ENCODE measurements at regions not wholly inside any gene's neighbourhood (a gene's known extent, or its start where the extent isn't known, plus 50 kb on each side); places are given as distances from the start of the nearest gene placed in this dataset.
"Not testable (repeated sequence)": the region's sequence is repeated elsewhere in the genome, so short reads cannot be mapped to it uniquely, and the experiment has no call there.

- DNase-seq (no peak), ATAC-seq (replicated peaks in 1 of 4) (no peak)
- no peak overlapping the region for H3K27ac ChIP-seq (ENCODE audit: low read length)
- Mint-ChIP-seq H3K4me1 (no peaks in the 10 kb centered on the region), H3K4me3 (no peak overlapping the region), H3K36me3 (no peaks in the 10 kb centered on the region), H3K27ac (no peak overlapping the region), H3K27me3 (peaks cover 4 to 12% of the 10 kb centered on the region in 2 donors), H3K9me3 (peaks cover 0 to 10% (median 6%) of the 10 kb centered on the region in 3 donors)
- CTCF ChIA-PET, result no interaction called here
- H3K4me3 ChIP-seq (ENCODE audit: control insufficient read depth in 1 of 2, extremely low read depth in 1 of 2, low read length in 1 of 2), result no peak overlapping the region
- WGBS (ENCODE audit: insufficient coverage), result 85% methylated on average over 6 of the region's 6 CpGs
- H3K27me3 ChIP-seq (replicated peaks in 1 of 2; ENCODE audit: control insufficient read depth in 2 of 2, extremely low read depth in 1 of 2, insufficient read depth in 2 of 2, low read length in 1 of 2), result peaks cover 0 to 7% of the 10 kb centered on the region in 2 experiments
- no peaks in the 10 kb centered on the region for H3K36me3 ChIP-seq (ENCODE audit: control insufficient read depth in 2 of 2, extremely low read depth in 1 of 2, insufficient read depth in 1 of 2, low read length in 1 of 2)
- H3K4me1 ChIP-seq (ENCODE audit: control insufficient read depth in 1 of 2, extremely low read depth in 1 of 2, insufficient read depth in 2 of 2, low read length in 2 of 2), result no peaks in the 10 kb centered on the region
- POLR2A ChIA-PET, result no interaction called here
- H3K9me3 ChIP-seq, result no peaks in the 10 kb centered on the region
Observed at GRCh38 chr14:49250517-49250916, 335.7 kb downstream of the RPS29 start.

- Histone ChIP-seq H3K27me3 (replicated peaks in 1 of 2; ENCODE audit: control insufficient read depth in 2 of 2, extremely low read depth in 1 of 2, insufficient read depth in 2 of 2, low read length in 1 of 2) (peaks cover 0 to 7% of the 10 kb centered on the region in 2 experiments), H3K27ac (ENCODE audit: low read length) (no peak overlapping the region), H3K36me3 (ENCODE audit: control insufficient read depth in 2 of 2, extremely low read depth in 1 of 2, insufficient read depth in 1 of 2, low read length in 1 of 2) (no peaks in the 10 kb centered on the region), H3K9me3 (no peaks in the 10 kb centered on the region), H3K4me1 (ENCODE audit: control insufficient read depth in 1 of 2, extremely low read depth in 1 of 2, insufficient read depth in 2 of 2, low read length in 2 of 2) (no peaks in the 10 kb centered on the region), H3K4me3 (ENCODE audit: control insufficient read depth in 1 of 2, extremely low read depth in 1 of 2, low read length in 1 of 2) (no peak overlapping the region)
- ATAC-seq (replicated peaks in 1 of 4), result no peak
- H3K4me3 Mint-ChIP-seq, result no peak overlapping the region
- H3K36me3 Mint-ChIP-seq, result no peaks in the 10 kb centered on the region
- 82% methylated on average over 4 of the region's 4 CpGs for WGBS (ENCODE audit: insufficient coverage)
- peaks cover 0 to 10% (median 8%) of the 10 kb centered on the region in 3 donors for H3K9me3 Mint-ChIP-seq
- DNase-seq, result no peak
- H3K4me1 Mint-ChIP-seq, result no peaks in the 10 kb centered on the region
- H3K27me3 Mint-ChIP-seq, result peaks cover 3 to 15% of the 10 kb centered on the region in 2 donors
- H3K27ac Mint-ChIP-seq, result no peak overlapping the region
- ChIA-PET CTCF (no interaction called here), POLR2A (no interaction called here)
Observed at GRCh38 chr14:49250109-49250508, 336.1 kb downstream of the RPS29 start.

GRCh38 chr14:49249022-49249421 is 337.2 kb downstream of the RPS29 start:
- H3K36me3 Mint-ChIP-seq, result no peaks in the 10 kb centered on the region
- no peaks in the 10 kb centered on the region for H3K4me1 Mint-ChIP-seq
- ChIA-PET CTCF (no interaction called here), POLR2A (no interaction called here)
- DNase-seq, result no peak
- peaks cover 3 to 16% of the 10 kb centered on the region in 2 donors for H3K27me3 Mint-ChIP-seq
- H3K4me1 ChIP-seq (ENCODE audit: control insufficient read depth in 1 of 2, extremely low read depth in 1 of 2, insufficient read depth in 2 of 2, low read length in 2 of 2), result no peaks in the 10 kb centered on the region
- H3K36me3 ChIP-seq (ENCODE audit: control insufficient read depth in 2 of 2, extremely low read depth in 1 of 2, insufficient read depth in 1 of 2, low read length in 1 of 2), result no peaks in the 10 kb centered on the region
- H3K9me3 ChIP-seq, result no peaks in the 10 kb centered on the region
- no peak overlapping the region for H3K27ac ChIP-seq (ENCODE audit: low read length)
- peaks cover 0 to 10% (median 10%) of the 10 kb centered on the region in 3 donors for H3K9me3 Mint-ChIP-seq
- H3K4me3 ChIP-seq (ENCODE audit: control insufficient read depth in 1 of 2, extremely low read depth in 1 of 2, low read length in 1 of 2), result no peak overlapping the region
- ATAC-seq (replicated peaks in 1 of 4), result no peak
- H3K27me3 ChIP-seq (replicated peaks in 1 of 2; ENCODE audit: control insufficient read depth in 2 of 2, extremely low read depth in 1 of 2, insufficient read depth in 2 of 2, low read length in 1 of 2), result peaks cover 0 to 15% of the 10 kb centered on the region in 2 experiments
- H3K4me3 Mint-ChIP-seq, result no peak overlapping the region
- no peak overlapping the region for H3K27ac Mint-ChIP-seq

GRCh38 chr14:49243777-49244176 is 342.4 kb downstream of the RPS29 start:
- 91% methylated on average over 4 of the region's 5 CpGs for WGBS (ENCODE audit: insufficient coverage)
- CTCF ChIA-PET, result not testable (repeated sequence)

GRCh38 chr14:49240383-49240782 is 345.8 kb downstream of the RPS29 start:
- Mint-ChIP-seq H3K4me3 (no peak overlapping the region), H3K27ac (no peak overlapping the region), H3K4me1 (no peaks in the 10 kb centered on the region), H3K9me3 (peaks cover 15 to 30% (median 15%) of the 10 kb centered on the region in 3 donors), H3K27me3 (peaks cover 4 to 8% of the 10 kb centered on the region in 2 donors), H3K36me3 (no peaks in the 10 kb centered on the region)
- Histone ChIP-seq H3K4me1 (ENCODE audit: control insufficient read depth in 1 of 2, extremely low read depth in 1 of 2, insufficient read depth in 2 of 2, low read length in 2 of 2) (no peaks in the 10 kb centered on the region), H3K36me3 (ENCODE audit: control insufficient read depth in 2 of 2, extremely low read depth in 1 of 2, insufficient read depth in 1 of 2, low read length in 1 of 2) (no peaks in the 10 kb centered on the region), H3K27ac (ENCODE audit: low read length) (no peak overlapping the region), H3K9me3 (peaks cover 4% of the 10 kb centered on the region), H3K4me3 (ENCODE audit: control insufficient read depth in 1 of 2, extremely low read depth in 1 of 2, low read length in 1 of 2) (no peak overlapping the region), H3K27me3 (replicated peaks in 1 of 2; ENCODE audit: control insufficient read depth in 2 of 2, extremely low read depth in 1 of 2, insufficient read depth in 2 of 2, low read length in 1 of 2) (peaks cover 0 to 15% of the 10 kb centered on the region in 2 experiments)
- 94% methylated on average over 2 of the region's 4 CpGs for WGBS (ENCODE audit: insufficient coverage)
- ATAC-seq (replicated peaks in 1 of 4) (no peak), DNase-seq (no peak)
- ChIA-PET POLR2A (no interaction called here), CTCF (no interaction called here)

More at GRCh38 chr14:49243777-49244176, 342.4 kb downstream of the RPS29 start:
- H3K4me3 ChIP-seq (ENCODE audit: control insufficient read depth in 1 of 2, extremely low read depth in 1 of 2, low read length in 1 of 2); H3K36me3 Mint-ChIP-seq; H3K4me3 Mint-ChIP-seq; ATAC-seq (replicated peaks in 1 of 4); H3K9me3 ChIP-seq; H3K9me3 Mint-ChIP-seq; H3K27ac Mint-ChIP-seq; H3K27ac ChIP-seq (ENCODE audit: low read length); H3K4me1 Mint-ChIP-seq; DNase-seq; H3K27me3 Mint-ChIP-seq; POLR2A ChIA-PET; H3K4me1 ChIP-seq (ENCODE audit: control insufficient read depth in 1 of 2, extremely low read depth in 1 of 2, insufficient read depth in 2 of 2, low read length in 2 of 2); H3K36me3 ChIP-seq (ENCODE audit: control insufficient read depth in 2 of 2, extremely low read depth in 1 of 2, insufficient read depth in 1 of 2, low read length in 1 of 2): not testable (repeated sequence)
- H3K27me3 ChIP-seq (replicated peaks in 1 of 2; ENCODE audit: control insufficient read depth in 2 of 2, extremely low read depth in 1 of 2, insufficient read depth in 2 of 2, low read length in 1 of 2), result peaks cover 0 to 15% of the 10 kb centered on the region in 2 experiments

- no peak overlapping the region for H3K27ac ChIP-seq (ENCODE audit: low read length)
- Mint-ChIP-seq H3K36me3 (no peaks in the 10 kb centered on the region), H3K27ac (no peak overlapping the region), H3K4me3 (no peak overlapping the region), H3K4me1 (no peaks in the 10 kb centered on the region), H3K9me3 (peaks cover 0 to 5% (median 0%) of the 10 kb centered on the region in 3 donors), H3K27me3 (no peaks in the 10 kb centered on the region)
- ChIA-PET CTCF (no interaction called here), POLR2A (no interaction called here)
- DNase-seq, result no peak
- no peaks in the 10 kb centered on the region for H3K9me3 ChIP-seq
- no peak overlapping the region for H3K4me3 ChIP-seq (ENCODE audit: control insufficient read depth in 1 of 2, extremely low read depth in 1 of 2, low read length in 1 of 2)
- no peak for ATAC-seq (replicated peaks in 1 of 4)
- no peaks in the 10 kb centered on the region for H3K27me3 ChIP-seq (replicated peaks in 1 of 2; ENCODE audit: control insufficient read depth in 2 of 2, extremely low read depth in 1 of 2, insufficient read depth in 2 of 2, low read length in 1 of 2)
- no peaks in the 10 kb centered on the region for H3K4me1 ChIP-seq (ENCODE audit: control insufficient read depth in 1 of 2, extremely low read depth in 1 of 2, insufficient read depth in 2 of 2, low read length in 2 of 2)
- no peaks in the 10 kb centered on the region for H3K36me3 ChIP-seq (ENCODE audit: control insufficient read depth in 2 of 2, extremely low read depth in 1 of 2, insufficient read depth in 1 of 2, low read length in 1 of 2)
- 71% methylated on average over 1 of the region's 4 CpGs for WGBS (ENCODE audit: insufficient coverage)
Observed at GRCh38 chr14:49228552-49228951, 357.6 kb downstream of the RPS29 start.

GRCh38 chr14:49221316-49221715 is 364.9 kb downstream of the RPS29 start:
- Histone ChIP-seq H3K4me1 (ENCODE audit: control insufficient read depth in 1 of 2, extremely low read depth in 1 of 2, insufficient read depth in 2 of 2, low read length in 2 of 2) (no peaks in the 10 kb centered on the region), H3K36me3 (ENCODE audit: control insufficient read depth in 2 of 2, extremely low read depth in 1 of 2, insufficient read depth in 1 of 2, low read length in 1 of 2) (no peaks in the 10 kb centered on the region), H3K27me3 (replicated peaks in 1 of 2; ENCODE audit: control insufficient read depth in 2 of 2, extremely low read depth in 1 of 2, insufficient read depth in 2 of 2, low read length in 1 of 2) (no peaks in the 10 kb centered on the region), H3K9me3 (no peaks in the 10 kb centered on the region), H3K4me3 (ENCODE audit: control insufficient read depth in 1 of 2, extremely low read depth in 1 of 2, low read length in 1 of 2) (no peak overlapping the region), H3K27ac (ENCODE audit: low read length) (no peak overlapping the region)
- CTCF ChIA-PET, result no interaction called here
- WGBS (ENCODE audit: insufficient coverage), result 62% methylated on average over 3 of the region's 3 CpGs
- DNase-seq (no peak), ATAC-seq (replicated peaks in 1 of 4) (no peak)
- no peaks in the 10 kb centered on the region for H3K36me3 Mint-ChIP-seq
- peaks cover 1 to 7% of the 10 kb centered on the region in 2 donors for H3K27me3 Mint-ChIP-seq
- H3K4me1 Mint-ChIP-seq, result no peaks in the 10 kb centered on the region
- no peaks in the 10 kb centered on the region for H3K9me3 Mint-ChIP-seq
- H3K27ac Mint-ChIP-seq, result no peak overlapping the region
- POLR2A ChIA-PET, result no interaction called here
- H3K4me3 Mint-ChIP-seq, result no peak overlapping the region
